ENCODE measurements at regions not wholly inside any gene's neighbourhood (a gene's known extent, or its start where the extent isn't known, plus 50 kb on each side); places are given as distances from the start of the nearest gene placed in this dataset.

DNA sequence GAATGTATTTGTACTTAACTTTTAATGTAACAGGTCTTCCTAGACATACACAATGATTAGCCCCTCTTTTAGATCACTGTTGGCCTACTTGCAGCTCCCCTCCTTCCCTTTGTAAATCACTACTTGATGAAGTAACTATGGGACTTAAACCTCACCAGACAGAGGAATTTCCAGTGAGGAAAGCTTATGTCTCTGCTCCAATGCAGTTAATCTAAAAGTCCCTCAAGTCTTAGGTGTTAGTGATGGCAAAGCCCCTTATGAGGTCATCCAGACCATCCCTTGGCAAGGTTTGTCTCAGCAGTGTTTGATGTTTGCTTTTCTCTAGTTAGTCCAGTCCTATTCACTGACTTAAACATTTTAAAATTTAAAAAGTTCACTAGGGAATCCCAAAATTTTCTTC lies 877.3 kb upstream of the INTU start:
- no peak for TF ChIP-seq CTCF (IDR thresholded peaks at IDR 0.05; ENCODE audit: low read depth, low read length, missing control alignments)
- Histone ChIP-seq H3K36me3 (replicated peaks) (no peaks in the 10 kb centered on the region), H3K27me3 (replicated peaks) (no peaks in the 10 kb centered on the region), H3K4me3 (ENCODE audit: low read depth, low read length) (no peak overlapping the region), H3K27ac (no peak overlapping the region)
- DNase-seq, result no peak
- in situ Hi-C loops (cut with HindIII; ENCODE audit: low pct_ligation_motif_present, low sequenced_read_pairs), result no loop called here

GRCh38 chr4:126756050-126756829 lies 876.5 kb upstream of the INTU start:
- Histone ChIP-seq H3K36me3 (replicated peaks) (no peaks in the 10 kb centered on the region), H3K4me3 (ENCODE audit: low read depth, low read length) (no peak overlapping the region), H3K27ac (no peak overlapping the region), H3K27me3 (replicated peaks) (no peaks in the 10 kb centered on the region)
- in situ Hi-C loops (cut with HindIII; ENCODE audit: low pct_ligation_motif_present, low sequenced_read_pairs), result no loop called here
- TF ChIP-seq CTCF (IDR thresholded peaks at IDR 0.05; ENCODE audit: low read depth, low read length, missing control alignments), result no peak
- no peak for DNase-seq

DNA sequence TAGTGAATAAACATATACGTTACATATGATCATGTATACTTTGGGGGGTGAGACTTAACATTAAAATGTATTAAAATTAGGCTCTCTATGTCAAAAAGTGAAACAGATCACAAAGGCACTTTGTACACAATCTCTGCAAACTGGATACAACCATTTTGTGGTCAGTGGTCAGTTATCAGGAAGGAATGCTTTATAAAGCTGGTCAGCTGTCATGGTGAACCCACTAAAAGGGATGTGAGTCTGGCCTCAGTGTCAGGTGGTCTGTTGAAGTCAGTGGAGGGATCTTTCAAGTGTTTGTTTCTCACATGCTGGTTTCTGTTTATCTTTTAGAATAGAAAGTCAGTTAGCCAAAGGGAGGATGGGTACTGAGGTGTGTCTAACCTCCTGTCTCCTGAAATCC lies 875.5 kb upstream of the INTU start:
- DNase-seq, result peak; percentile 22
- TF ChIP-seq CTCF (IDR thresholded peaks at IDR 0.05; ENCODE audit: low read depth, low read length, missing control alignments), result no peak
- no peaks in the 10 kb centered on the region for H3K36me3 ChIP-seq (replicated peaks)
- no peaks in the 10 kb centered on the region for H3K27me3 ChIP-seq (replicated peaks)
- H3K27ac ChIP-seq, result no peak overlapping the region
- H3K4me3 ChIP-seq (ENCODE audit: low read depth, low read length), result no peak overlapping the region
- in situ Hi-C loops (cut with HindIII; ENCODE audit: low pct_ligation_motif_present, low sequenced_read_pairs), result no loop called here

GRCh38 chr4:126758493-126758892 lies 874.3 kb upstream of the INTU start:
- no peak overlapping the region for H3K4me3 ChIP-seq (ENCODE audit: low read depth, low read length)
- no peaks in the 10 kb centered on the region for H3K27me3 ChIP-seq (replicated peaks)
- no peaks in the 10 kb centered on the region for H3K36me3 ChIP-seq (replicated peaks)
- no peak for DNase-seq
- no peak overlapping the region for H3K27ac ChIP-seq
- TF ChIP-seq CTCF (IDR thresholded peaks at IDR 0.05; ENCODE audit: low read depth, low read length, missing control alignments), result no peak
- in situ Hi-C loops (cut with HindIII; ENCODE audit: low pct_ligation_motif_present, low sequenced_read_pairs), result no loop called here

DNA sequence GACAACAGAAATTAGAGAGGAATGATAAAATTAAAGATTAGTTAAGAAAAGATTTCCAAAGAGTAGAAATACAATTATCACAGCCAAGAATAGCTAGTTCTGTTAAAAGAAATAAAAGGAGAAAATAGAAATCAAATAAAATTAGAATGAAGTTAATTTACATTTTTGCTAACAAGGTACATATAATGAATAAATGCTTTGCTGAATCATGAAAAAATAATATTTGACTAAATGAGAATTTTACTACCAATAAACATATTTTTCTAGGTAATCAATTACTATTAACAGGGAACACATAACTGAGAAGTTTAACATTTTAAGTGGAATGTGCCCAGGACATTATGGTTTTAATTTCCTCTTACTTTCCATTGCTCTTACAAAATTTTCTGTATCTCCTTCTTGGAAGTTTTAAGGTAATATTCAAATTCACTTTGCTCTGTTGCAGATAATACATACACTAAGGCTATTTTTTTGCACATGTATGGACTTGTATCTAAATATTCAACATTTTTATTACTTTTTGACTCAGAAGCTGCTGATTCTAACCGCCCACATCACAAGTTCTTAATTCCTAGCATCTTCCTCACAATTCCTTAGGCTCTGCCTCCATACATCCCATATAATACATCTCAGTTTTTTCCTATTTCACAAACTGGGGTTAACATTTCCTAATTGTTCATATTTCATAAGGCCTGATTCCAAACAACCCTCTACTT lies 870.7 kb upstream of the INTU start:
- no peaks in the 10 kb centered on the region for H3K27me3 ChIP-seq (replicated peaks)
- no peak for DNase-seq
- in situ Hi-C loops (cut with HindIII; ENCODE audit: low pct_ligation_motif_present, low sequenced_read_pairs), result no loop called here
- H3K4me3 ChIP-seq (ENCODE audit: low read depth, low read length), result no peak overlapping the region
- no peak for TF ChIP-seq CTCF (IDR thresholded peaks at IDR 0.05; ENCODE audit: low read depth, low read length, missing control alignments)
- H3K36me3 ChIP-seq (replicated peaks), result no peaks in the 10 kb centered on the region
- no peak overlapping the region for H3K27ac ChIP-seq
